ENCODE measurements at regions not wholly inside any gene's neighbourhood (a gene's known extent, or its start where the extent isn't known, plus 50 kb on each side); places are given as distances from the start of the nearest gene placed in this dataset.
"Not testable (repeated sequence)": the region's sequence is repeated elsewhere in the genome, so short reads cannot be mapped to it uniquely, and the experiment has no call there.

DNA sequence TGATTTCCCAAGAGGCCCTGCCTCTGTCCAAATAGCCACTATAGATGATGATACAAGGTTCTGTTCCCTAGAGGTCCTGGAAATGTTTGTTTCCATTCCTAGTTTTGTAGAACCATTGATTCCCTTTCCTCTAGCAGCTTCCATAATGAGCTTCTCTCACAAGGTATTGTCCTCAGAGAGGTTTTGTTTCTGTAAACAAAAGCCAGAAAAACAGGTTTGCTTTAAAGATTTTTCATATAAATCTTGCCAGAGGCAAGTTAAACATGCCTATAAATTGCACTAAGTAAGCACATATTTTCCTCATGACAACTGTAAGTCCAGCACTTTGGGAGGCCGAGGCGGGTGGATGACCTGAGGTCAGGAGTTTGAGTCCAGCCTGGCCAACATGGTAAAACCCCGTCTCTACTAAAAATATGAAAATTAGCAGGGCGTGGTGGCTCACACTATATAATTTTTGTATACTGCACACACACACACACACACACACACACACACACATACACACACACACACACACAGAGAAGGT, 1787.7 kb downstream of the EFNA5 start:
- H3K27ac Mint-ChIP-seq, result no peak overlapping the region
- peaks cover 0 to 19% (median 9%) of the 10 kb centered on the region in 9 donors for H3K9me3 Mint-ChIP-seq
- POLR2A ChIA-PET, result no interaction called here
- no peaks in the 10 kb centered on the region for H3K27me3 Mint-ChIP-seq
- no peak overlapping the region for H3K4me3 Mint-ChIP-seq
- no peaks in the 10 kb centered on the region for H3K36me3 Mint-ChIP-seq
- DNase-seq, result no peak
- ATAC-seq, result no peak
- no peaks in the 10 kb centered on the region for H3K4me1 Mint-ChIP-seq

DNA sequence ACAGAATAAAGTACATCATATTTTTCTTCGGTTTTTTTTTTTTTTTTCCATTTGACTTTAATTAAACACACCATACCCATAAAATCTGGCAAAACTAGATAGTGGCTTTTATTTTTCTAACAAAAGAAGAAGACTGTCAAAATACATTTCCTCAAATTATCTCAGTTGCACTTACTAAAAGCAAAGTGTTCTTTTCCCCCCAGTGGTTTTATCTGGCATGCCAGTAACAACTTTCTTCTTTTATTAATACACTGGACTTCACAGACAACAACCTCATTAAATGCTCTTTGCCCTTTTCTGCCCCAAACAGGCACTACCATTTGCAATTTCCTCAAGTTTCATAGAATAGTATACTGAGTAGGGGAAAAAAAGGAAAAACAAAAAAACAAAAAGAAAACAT, 1792.3 kb downstream of the EFNA5 start:
- H3K36me3 Mint-ChIP-seq, result peaks cover 0 to 2% (median 0%) of the 10 kb centered on the region in 3 donors
- H3K27ac Mint-ChIP-seq, result no peak overlapping the region
- H3K9me3 Mint-ChIP-seq, result peaks cover 0 to 9% (median 2%) of the 10 kb centered on the region in 9 donors
- no peak for ATAC-seq
- H3K4me3 Mint-ChIP-seq, result no peak overlapping the region
- no peaks in the 10 kb centered on the region for H3K4me1 Mint-ChIP-seq
- POLR2A ChIA-PET, result no interaction called here
- no peaks in the 10 kb centered on the region for H3K27me3 Mint-ChIP-seq
- DNase-seq, result no peak

DNA sequence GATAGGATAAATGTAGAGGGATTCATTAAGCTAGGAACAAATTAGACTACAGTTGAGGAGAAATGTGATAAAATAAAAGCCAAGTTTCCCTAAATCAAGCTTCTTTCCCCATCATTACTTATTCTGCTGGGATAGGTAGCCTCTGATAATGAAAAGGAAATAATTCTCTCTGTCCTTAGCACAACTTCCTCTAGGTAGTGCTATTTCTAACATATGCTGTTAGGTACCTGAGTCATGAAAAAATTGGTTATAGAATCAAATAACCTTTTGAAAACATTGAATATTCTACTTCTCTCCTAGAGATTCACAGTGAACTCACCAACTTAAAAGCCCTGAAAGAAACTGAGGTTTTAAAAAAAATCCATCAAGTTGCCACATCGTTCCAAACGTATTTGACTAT, 1793.1 kb downstream of the EFNA5 start:
- Mint-ChIP-seq H3K9me3 (peaks cover 0 to 17% (median 3%) of the 10 kb centered on the region in 9 donors), H3K4me1 (no peaks in the 10 kb centered on the region), H3K4me3 (no peak overlapping the region), H3K36me3 (peaks cover 0 to 8% (median 0%) of the 10 kb centered on the region in 3 donors), H3K27me3 (no peaks in the 10 kb centered on the region), H3K27ac (no peak overlapping the region)
- POLR2A ChIA-PET, result no interaction called here
- DNase-seq (no peak), ATAC-seq (no peak)

DNA sequence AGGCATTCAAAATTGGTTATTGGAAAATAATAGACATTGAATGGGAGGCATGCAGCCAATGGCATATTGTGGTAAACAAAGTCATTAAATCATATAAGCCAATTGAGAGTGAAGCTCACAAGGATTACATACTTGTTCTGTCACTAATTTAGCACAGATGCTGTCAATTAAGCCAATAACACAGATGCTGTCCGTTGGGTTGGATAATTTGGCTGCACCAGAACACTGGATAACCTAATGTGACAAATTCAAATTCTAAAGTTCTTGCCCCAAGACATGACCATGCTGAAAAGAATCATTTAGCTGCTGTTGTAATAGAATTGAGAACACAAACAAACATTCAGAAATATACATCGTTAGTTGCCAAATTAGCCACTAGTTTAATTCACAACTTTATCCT, 1796.4 kb downstream of the EFNA5 start:
- Mint-ChIP-seq H3K4me3 (no peak overlapping the region), H3K27me3 (no peaks in the 10 kb centered on the region), H3K27ac (no peak overlapping the region), H3K36me3 (peaks cover 0 to 8% (median 0%) of the 10 kb centered on the region in 3 donors), H3K4me1 (no peaks in the 10 kb centered on the region), H3K9me3 (peaks cover 0 to 19% (median 6%) of the 10 kb centered on the region in 9 donors)
- ATAC-seq, result no peak
- no peak for DNase-seq
- POLR2A ChIA-PET, result no interaction called here

DNA sequence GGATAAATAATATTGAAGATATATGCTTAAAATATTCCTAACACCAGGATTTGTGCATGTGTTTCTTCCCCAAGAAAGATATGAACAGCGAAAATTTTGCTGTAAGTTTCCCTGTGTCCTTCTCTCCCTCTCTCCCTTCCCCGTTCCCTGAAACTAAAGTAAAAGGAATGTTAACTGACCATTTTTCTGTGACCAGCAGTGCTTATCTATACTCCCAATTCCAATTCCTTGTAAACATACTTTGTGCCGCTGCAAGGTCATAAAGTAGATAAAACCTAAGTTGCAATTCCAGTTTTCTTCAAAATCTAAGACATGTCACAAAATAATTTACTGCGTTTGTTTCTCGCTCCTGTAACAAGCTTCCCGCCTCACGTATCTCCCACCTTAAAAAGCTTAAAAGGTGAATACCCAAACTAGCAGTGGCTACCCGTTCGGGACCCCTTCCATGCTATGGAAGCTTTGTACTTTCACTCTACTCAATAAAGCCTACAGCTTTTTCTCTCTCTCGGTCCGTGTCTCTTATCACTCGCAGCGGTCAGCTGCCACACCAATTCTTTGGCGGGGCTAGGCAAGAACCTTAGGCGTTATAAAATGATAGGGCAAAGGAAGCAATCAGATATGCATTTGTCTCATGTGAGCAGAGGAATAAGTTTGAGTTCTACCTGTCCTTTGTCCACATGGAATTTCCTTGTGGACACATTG, 1798.0 kb downstream of the EFNA5 start:
- H3K36me3 Mint-ChIP-seq, result peaks cover 0 to 8% (median 0%) of the 10 kb centered on the region in 3 donors

DNA sequence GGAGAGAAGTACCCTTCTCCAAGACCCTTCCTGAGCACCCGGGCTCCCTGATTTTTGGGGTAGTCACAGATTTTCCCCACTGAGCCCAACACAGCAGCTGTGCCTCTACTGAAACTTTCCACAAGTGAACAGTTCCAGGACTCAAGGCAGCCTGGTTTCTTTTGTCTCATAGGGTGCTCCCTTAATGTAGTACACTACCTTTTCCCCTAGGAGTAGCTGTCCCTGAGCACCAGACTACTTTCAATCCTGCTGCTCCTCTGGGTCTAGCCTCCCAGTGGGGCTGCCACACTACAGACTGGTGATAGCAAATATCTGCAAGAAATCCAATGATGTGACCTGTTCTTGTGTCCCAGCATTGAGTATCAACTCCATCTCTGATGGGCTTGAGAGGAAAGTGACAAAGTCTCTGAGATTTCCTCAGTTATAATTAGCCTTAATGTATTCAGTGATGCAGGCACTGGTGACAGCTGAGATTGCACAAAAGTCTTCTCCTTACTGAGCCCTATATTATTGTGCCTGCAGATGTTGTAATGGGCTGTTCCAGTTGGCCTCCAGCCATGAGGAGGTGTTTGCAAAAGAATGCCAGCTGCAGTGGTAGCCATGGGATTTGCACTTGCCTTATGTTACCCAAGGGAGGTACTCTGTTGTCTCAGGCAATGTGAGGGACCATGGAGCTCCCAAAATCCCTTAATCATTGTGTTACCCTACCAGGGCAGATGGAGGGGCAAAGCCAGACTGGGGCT, 1802.5 kb downstream of the EFNA5 start:
- Mint-ChIP-seq H3K9me3 (peaks cover 0 to 41% (median 15%) of the 10 kb centered on the region in 9 donors), H3K4me3 (no peak overlapping the region), H3K27me3 (no peaks in the 10 kb centered on the region), H3K27ac (no peak overlapping the region), H3K36me3 (peaks cover 0 to 13% (median 0%) of the 10 kb centered on the region in 3 donors), H3K4me1 (no peaks in the 10 kb centered on the region)
- POLR2A ChIA-PET, result no interaction called here
- ATAC-seq (no peak), DNase-seq (no peak)

More for the DNA sequence above, 1798.0 kb downstream of the EFNA5 start:
- H3K4me3 Mint-ChIP-seq, result no peak overlapping the region
- no peak for ATAC-seq
- peaks cover 0 to 19% (median 6%) of the 10 kb centered on the region in 9 donors for H3K9me3 Mint-ChIP-seq
- H3K27me3 Mint-ChIP-seq, result no peaks in the 10 kb centered on the region
- H3K4me1 Mint-ChIP-seq, result no peaks in the 10 kb centered on the region
- H3K27ac Mint-ChIP-seq, result no peak overlapping the region
- DNase-seq, result no peak
- POLR2A ChIA-PET, result no interaction called here

DNA sequence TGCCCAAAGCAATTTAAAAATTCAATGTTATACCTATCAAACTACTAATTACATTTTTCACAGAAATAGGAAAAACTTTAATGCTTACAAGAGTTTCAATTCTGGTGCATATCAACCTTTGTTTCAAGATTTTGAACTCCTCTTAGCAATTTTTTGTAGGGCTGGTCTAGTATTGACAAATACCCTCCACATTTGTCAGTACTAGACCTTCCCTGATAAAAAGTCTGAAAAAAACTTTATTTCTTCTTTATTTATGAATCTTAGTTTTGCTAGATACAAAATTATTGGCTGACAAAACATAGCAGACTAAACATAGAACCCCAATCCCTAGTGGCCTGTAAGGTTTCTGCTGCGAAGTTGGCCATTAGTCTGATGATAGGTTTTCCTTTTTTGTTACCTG, 1804.9 kb downstream of the EFNA5 start:
- Mint-ChIP-seq H3K36me3 (peaks cover 0 to 8% (median 0%) of the 10 kb centered on the region in 3 donors), H3K27ac (no peak overlapping the region), H3K27me3 (no peaks in the 10 kb centered on the region), H3K4me1 (no peaks in the 10 kb centered on the region), H3K4me3 (no peak overlapping the region), H3K9me3 (peaks cover 0 to 36% (median 16%) of the 10 kb centered on the region in 9 donors)
- DNase-seq (no peak), ATAC-seq (no peak)
- POLR2A ChIA-PET, result no interaction called here

DNA sequence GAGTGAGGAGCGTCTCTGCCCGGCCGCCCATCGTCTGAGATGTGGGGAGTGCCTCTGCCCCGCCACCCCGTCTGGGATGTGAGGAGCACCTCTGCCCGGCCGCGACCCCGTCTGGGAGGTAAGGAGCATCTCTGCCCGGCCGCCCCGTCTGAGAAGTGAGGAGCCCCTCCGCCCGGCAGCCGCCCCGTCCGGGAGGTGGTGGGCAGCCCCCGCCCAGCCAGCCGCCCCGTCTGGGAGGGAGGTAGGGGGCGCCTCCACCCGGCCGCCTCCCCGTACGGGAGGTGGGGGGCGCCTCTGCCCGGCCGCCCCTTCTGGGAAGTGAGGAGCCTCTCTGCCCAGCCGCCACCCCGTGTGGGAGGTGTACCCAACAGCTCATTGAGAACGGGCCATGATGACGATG, 1811.4 kb downstream of the EFNA5 start:
- Mint-ChIP-seq H3K36me3 (peaks cover 0 to 17% (median 0%) of the 10 kb centered on the region in 3 donors), H3K9me3 (peaks cover 0 to 34% (median 15%) of the 10 kb centered on the region in 9 donors)
- POLR2A ChIA-PET, H3K27me3 Mint-ChIP-seq, ATAC-seq, DNase-seq, H3K4me3 Mint-ChIP-seq, H3K27ac Mint-ChIP-seq, H3K4me1 Mint-ChIP-seq: not testable (repeated sequence)

DNA sequence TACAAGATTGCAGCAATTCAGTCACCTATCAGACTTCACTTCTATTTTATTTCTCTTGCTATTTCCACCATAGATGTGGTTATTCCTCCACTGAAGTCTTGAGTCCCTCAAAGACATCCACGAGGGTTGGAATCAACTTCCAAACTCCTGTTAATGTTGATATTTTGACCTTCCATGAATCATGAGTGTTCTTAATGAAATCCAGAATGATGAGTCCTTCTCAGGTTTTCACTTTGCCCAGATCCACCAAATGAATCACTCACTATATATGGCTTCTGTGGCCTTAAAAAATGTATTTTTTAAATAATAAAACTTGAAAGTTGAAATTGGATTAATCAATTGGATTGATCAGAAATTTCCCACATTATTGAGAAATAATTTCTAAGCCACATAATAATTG, 1821.0 kb downstream of the EFNA5 start:
- Mint-ChIP-seq H3K36me3 (no peaks in the 10 kb centered on the region), H3K27me3 (no peaks in the 10 kb centered on the region), H3K27ac (no peak overlapping the region), H3K4me1 (no peaks in the 10 kb centered on the region), H3K9me3 (peaks cover 0 to 11% (median 2%) of the 10 kb centered on the region in 9 donors), H3K4me3 (no peak overlapping the region)
- no peak for ATAC-seq
- no peak for DNase-seq
- POLR2A ChIA-PET, result no interaction called here

DNA sequence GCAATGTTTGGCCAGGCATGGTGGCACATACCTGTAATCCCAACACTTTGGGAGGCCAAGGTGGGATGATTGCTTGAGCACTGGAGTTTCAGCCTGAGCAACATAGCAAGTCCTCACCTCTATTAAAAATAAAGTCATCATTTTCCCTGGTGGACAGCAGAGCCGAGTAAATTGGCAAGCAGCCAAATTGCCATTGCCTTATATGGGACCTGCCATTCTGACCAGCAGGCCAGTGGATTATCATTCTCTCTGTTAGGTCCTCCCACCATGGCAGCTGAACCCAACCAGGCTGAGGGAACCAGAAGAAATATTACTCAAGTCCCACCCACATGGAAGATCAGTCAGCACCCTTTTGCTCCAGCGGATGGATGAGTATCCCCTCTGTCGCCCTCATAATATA, 1829.9 kb downstream of the EFNA5 start:
- Mint-ChIP-seq H3K36me3 (no peaks in the 10 kb centered on the region), H3K4me3 (no peak overlapping the region), H3K27me3 (no peaks in the 10 kb centered on the region), H3K9me3 (peaks cover 0 to 51% (median 10%) of the 10 kb centered on the region in 9 donors), H3K4me1 (no peaks in the 10 kb centered on the region), H3K27ac (no peak overlapping the region)
- ATAC-seq (no peak), DNase-seq (no peak)
- POLR2A ChIA-PET, result no interaction called here

DNA sequence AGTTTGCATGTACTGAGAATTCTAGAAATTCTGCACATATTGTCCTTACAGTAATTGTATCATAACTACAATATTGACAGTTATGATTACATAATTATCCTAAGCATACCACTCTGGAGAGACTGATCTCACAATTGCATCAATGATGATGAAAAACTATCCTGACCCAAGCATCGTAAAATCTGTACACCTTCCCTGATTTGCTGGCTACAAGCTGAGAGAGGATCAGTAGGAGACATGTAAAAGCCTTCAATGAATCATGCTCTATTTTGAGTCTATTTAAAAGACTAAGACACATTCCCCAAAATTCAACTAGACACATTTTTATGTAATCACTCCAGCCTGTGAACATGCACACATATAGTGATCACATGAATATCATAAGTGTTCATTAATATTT, 1833.8 kb downstream of the EFNA5 start:
- no peaks in the 10 kb centered on the region for H3K4me1 Mint-ChIP-seq
- H3K27ac Mint-ChIP-seq, result no peak overlapping the region
- ATAC-seq, result no peak
- no peaks in the 10 kb centered on the region for H3K36me3 Mint-ChIP-seq
- no peak overlapping the region for H3K4me3 Mint-ChIP-seq
- no peak for DNase-seq
- H3K27me3 Mint-ChIP-seq, result no peaks in the 10 kb centered on the region
- POLR2A ChIA-PET, result no interaction called here
- H3K9me3 Mint-ChIP-seq, result peaks cover 0 to 42% (median 9%) of the 10 kb centered on the region in 9 donors

DNA sequence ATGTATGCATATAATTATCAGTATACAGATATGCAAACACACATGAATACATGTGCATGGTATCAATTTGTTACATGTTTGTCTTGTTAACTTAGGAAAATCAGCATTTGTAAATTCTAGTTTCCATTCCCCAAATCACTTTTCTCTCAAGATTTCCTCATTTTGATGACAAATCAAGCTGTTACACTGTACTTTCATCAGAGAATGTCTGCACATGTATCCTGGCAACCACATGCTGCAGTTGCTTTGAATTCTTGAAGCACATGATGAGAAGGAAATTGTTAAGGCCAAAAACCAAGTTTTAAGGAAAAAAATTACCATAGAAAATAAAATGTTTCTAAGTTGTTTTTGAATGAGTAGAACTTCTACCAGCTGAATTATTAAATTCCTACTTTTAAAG, 1834.5 kb downstream of the EFNA5 start:
- POLR2A ChIA-PET, result no interaction called here
- no peak for ATAC-seq
- no peaks in the 10 kb centered on the region for H3K4me1 Mint-ChIP-seq

DNA sequence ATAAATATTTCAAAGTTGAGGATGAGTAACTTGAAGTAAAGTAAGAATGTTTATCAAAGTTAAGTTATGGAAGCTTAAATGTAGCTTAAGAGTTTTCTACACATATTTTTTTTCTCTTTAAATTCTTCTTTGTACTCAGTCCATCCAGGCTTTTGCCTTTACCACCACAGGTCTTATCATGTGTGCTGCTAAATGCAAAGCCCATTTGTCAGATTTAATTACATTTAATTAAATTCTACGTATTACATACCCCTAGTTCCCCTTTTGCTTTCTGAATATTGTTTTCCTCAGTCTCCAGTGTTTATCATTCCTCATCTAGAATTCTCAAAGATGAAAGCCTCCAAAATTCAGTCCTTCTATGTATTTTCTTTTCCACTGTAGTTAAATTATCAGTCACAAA, 1841.9 kb downstream of the EFNA5 start:
- POLR2A ChIA-PET, result no interaction called here
- Mint-ChIP-seq H3K27ac (no peak overlapping the region), H3K4me1 (no peaks in the 10 kb centered on the region), H3K27me3 (no peaks in the 10 kb centered on the region), H3K36me3 (no peaks in the 10 kb centered on the region), H3K9me3 (peaks cover 0 to 20% (median 6%) of the 10 kb centered on the region in 9 donors), H3K4me3 (no peak overlapping the region)
- no peak for DNase-seq
- no peak for ATAC-seq

More for the DNA sequence above, 1834.5 kb downstream of the EFNA5 start:
- Mint-ChIP-seq H3K9me3 (peaks cover 0 to 36% (median 10%) of the 10 kb centered on the region in 9 donors), H3K4me3 (no peak overlapping the region), H3K36me3 (no peaks in the 10 kb centered on the region), H3K27me3 (no peaks in the 10 kb centered on the region), H3K27ac (no peak overlapping the region)
- DNase-seq, result no peak

Data from naive thymus-derived CD8-positive, alpha-beta T cell (primary cell).